RWPE2 (cell line): ENCODE measurements at regions not wholly inside any gene's neighbourhood (a gene's known extent, or its start where the extent isn't known, plus 50 kb on each side); places are given as distances from the start of the nearest gene placed in this dataset.

ENCODE experiments used
- ATAC-seq: fragments of 200-7000 bp; cut with Tn5 transposase; 3 replicates; pipeline ENCODE4 v1.9.1; 2021; ENCODE audit warnings: low read depth
- DNase-seq: peaks from one replicate; pipeline ENCODE4 v3.0.0-alpha.2; 2020; ENCODE audit warnings: low spot score
- H3K27ac ChIP-seq: fragments of 450-650 bp; 2 replicates; pipeline ENCODE4 v1.5.1; 2017; ENCODE audit warnings: mild to moderate bottlenecking; ENCODE audit not compliant: poor library complexity, severe bottlenecking
- H3K27me3 ChIP-seq: fragments of 250-450 bp; sonication (Bioruptor Pico); 2 replicates; pipeline ENCODE4 v1.5.1; 2021; ENCODE audit warnings: mild to moderate bottlenecking, moderate library complexity; ENCODE audit not compliant: insufficient read depth, poor library complexity, severe bottlenecking
- H3K36me3 ChIP-seq: fragments of 250-450 bp; sonication (Bioruptor Pico); 2 replicates; pipeline ENCODE4 v1.5.1; 2020; ENCODE audit warnings: low read depth, mild to moderate bottlenecking, moderate library complexity
- H3K4me1 ChIP-seq: fragments of 250-450 bp; sonication (Bioruptor Pico); 2 replicates; pipeline ENCODE4 v1.5.1; 2021; ENCODE audit warnings: mild to moderate bottlenecking, moderate library complexity; ENCODE audit not compliant: insufficient read depth, poor library complexity, severe bottlenecking
- H3K4me3 ChIP-seq: fragments of 250-450 bp; sonication (Bioruptor Pico); 2 replicates; pipeline ENCODE4 v1.5.1; 2021; ENCODE audit warnings: mild to moderate bottlenecking, moderate library complexity; ENCODE audit not compliant: severe bottlenecking
- H3K9me3 ChIP-seq: fragments of 250-450 bp; sonication (Bioruptor Pico); 2 replicates; pipeline ENCODE4 v1.5.1; 2021; ENCODE audit warnings: mild to moderate bottlenecking, moderate library complexity; ENCODE audit not compliant: severe bottlenecking
- TF ChIP-seq, protein P1 (sequence below): fragments of 450-650 bp; IDR thresholded peaks from one replicate; pipeline ENCODE4 v1.5.1; 2017; ENCODE audit warnings: mild to moderate bottlenecking, moderate library complexity; ENCODE audit not compliant: poor library complexity, severe bottlenecking

DNA sequence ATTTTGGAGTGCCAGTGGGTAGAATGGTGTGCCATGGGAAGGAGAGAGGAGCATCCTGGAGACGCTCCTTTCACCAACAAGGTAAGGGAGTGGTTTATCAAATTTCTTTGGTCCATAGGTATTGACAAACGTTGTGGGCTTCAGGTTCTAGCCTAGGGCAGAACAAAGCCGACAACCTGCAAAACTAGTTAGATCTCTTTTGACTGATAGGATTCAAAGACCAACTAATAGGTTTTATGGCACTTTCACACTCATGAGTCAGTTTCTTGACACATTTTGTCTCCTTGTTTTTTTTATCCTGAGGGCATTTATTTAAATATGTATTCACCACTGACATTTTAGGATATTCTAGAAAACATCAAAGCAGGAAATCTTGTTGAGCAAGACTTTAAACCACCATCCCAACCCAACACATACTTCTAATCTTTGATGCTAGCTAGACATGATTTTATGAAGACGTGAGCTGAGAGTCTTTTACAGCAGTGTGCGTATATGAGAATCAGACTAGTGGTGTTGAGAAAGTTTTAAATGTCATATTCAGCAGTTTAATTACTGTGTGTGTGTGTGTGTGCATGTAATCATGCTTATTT, 370.4 kb upstream of the HSF2 start:
- peak; percentile 52; the same call in 2 of the 3 replicates for ATAC-seq
- TF ChIP-seq, protein P1, sequence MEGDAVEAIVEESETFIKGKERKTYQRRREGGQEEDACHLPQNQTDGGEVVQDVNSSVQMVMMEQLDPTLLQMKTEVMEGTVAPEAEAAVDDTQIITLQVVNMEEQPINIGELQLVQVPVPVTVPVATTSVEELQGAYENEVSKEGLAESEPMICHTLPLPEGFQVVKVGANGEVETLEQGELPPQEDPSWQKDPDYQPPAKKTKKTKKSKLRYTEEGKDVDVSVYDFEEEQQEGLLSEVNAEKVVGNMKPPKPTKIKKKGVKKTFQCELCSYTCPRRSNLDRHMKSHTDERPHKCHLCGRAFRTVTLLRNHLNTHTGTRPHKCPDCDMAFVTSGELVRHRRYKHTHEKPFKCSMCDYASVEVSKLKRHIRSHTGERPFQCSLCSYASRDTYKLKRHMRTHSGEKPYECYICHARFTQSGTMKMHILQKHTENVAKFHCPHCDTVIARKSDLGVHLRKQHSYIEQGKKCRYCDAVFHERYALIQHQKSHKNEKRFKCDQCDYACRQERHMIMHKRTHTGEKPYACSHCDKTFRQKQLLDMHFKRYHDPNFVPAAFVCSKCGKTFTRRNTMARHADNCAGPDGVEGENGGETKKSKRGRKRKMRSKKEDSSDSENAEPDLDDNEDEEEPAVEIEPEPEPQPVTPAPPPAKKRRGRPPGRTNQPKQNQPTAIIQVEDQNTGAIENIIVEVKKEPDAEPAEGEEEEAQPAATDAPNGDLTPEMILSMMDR: no peak
- no peak for DNase-seq
- peaks cover 13% of the 10 kb centered on the region for H3K4me1 ChIP-seq
- H3K27ac ChIP-seq: no peak overlapping the region
- H3K4me3 ChIP-seq: no peak overlapping the region
- H3K9me3 ChIP-seq: no peaks in the 10 kb centered on the region
- H3K27me3 ChIP-seq: no peaks in the 10 kb centered on the region
- H3K36me3 ChIP-seq: no peaks in the 10 kb centered on the region

DNA sequence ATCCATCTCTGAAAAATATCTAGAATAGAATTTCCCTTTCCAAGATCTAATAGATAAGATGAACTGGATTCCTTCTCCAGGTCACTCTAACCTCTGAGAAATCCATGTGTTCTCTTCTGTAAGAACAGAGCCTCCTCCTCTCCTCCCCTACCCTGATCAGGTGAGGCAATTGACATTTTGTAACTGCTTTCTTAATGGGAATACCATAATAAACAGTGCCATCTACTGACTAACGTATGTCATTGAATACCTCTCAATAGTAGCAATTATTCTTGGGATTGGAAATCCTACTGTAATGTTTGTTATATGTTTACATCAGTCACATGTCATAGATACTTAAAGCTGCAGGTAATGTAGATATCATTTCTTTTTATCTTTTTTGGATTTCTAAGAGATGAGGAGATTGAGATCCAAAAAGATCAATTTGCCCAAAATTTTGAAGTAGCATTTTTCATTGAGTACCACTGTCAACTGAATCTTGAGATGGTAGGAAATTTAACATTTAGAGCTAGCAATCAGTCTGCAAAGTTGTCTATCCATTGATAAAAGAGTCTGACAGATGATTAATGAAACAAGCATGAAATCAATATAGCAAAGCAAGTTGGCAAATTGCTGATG, 365.8 kb upstream of the HSF2 start:
- TF ChIP-seq, protein P1: peak; percentile 77
- DNase-seq: no peak
- Histone ChIP-seq H3K36me3 (no peaks in the 10 kb centered on the region), H3K4me3 (no peak overlapping the region), H3K27me3 (no peaks in the 10 kb centered on the region), H3K27ac (no peak overlapping the region), H3K9me3 (no peaks in the 10 kb centered on the region), H3K4me1 (peaks cover 4% of the 10 kb centered on the region)
- ATAC-seq: peak; percentile 87

DNA sequence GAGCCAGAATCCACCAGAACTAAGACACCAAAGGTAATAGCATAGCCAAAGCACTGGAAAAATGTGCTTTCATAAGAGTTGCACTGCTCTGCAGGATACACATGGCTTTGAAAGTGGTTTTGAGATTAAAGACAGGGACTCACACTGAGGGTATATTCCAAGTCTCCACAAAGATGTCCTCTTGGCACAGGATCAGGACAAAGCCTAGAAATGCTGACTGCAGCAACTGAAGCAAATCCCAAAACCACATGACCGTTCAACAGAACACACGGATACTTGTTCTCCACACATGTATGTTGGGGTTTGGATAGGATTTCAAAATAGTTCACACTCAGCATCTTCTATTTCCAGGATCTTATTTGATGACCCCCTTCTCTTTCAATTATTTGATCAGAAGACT, 364.3 kb upstream of the HSF2 start:
- H3K4me3 ChIP-seq: no peak overlapping the region
- TF ChIP-seq, protein P1: no peak
- no peaks in the 10 kb centered on the region for H3K9me3 ChIP-seq
- H3K27ac ChIP-seq: no peak overlapping the region
- DNase-seq (no peak), ATAC-seq (no peak)
- H3K27me3 ChIP-seq: no peaks in the 10 kb centered on the region
- H3K4me1 ChIP-seq: no peaks in the 10 kb centered on the region
- H3K36me3 ChIP-seq: no peaks in the 10 kb centered on the region

DNA sequence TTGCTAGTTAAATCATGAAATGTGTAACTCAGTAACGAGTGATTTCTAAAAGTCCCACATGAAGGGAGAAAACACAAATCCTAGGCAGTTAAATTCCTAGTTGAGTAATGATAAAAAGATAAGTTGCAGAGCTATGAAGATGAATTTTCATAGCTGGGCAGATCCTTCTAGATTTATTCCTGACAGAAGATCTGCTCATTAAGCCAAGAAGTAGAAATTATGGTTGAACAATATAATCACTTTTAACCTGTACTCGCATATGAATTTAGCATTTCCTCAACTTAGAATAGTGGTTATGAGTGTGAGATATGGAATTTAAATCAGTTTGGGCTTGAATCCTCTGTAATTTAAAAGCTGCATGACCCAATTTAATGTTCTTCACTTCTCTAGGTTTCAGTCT, 359.2 kb upstream of the HSF2 start:
- Histone ChIP-seq H3K27me3 (no peaks in the 10 kb centered on the region), H3K4me3 (no peak overlapping the region), H3K27ac (no peak overlapping the region), H3K36me3 (no peaks in the 10 kb centered on the region), H3K4me1 (no peaks in the 10 kb centered on the region), H3K9me3 (no peaks in the 10 kb centered on the region)
- ATAC-seq: no peak
- no peak for DNase-seq
- TF ChIP-seq, protein P1: no peak

DNA sequence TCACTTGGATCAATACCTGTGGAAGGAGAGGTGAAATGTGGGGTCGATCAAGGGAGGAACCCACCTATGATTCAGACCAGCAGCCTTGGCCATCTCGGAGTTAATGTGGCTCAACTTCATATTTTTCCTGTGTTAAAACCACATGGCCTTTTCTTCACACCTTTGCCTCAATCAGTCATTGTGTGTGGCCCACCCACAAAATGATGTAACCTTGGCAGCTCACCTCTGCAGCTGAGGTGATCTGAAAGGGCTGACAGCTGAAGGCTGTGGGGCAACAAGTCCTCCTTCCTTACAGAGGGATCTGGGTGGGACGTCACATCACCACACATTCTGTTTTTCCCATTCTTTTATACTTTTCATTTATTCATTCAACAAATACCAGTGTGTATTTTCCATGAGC, 357.1 kb upstream of the HSF2 start:
- Histone ChIP-seq H3K27ac (no peak overlapping the region), H3K4me3 (no peak overlapping the region), H3K27me3 (no peaks in the 10 kb centered on the region), H3K36me3 (no peaks in the 10 kb centered on the region), H3K4me1 (no peaks in the 10 kb centered on the region), H3K9me3 (no peaks in the 10 kb centered on the region)
- ATAC-seq (no peak), DNase-seq (no peak)
- TF ChIP-seq, protein P1: no peak
